NB4 (cell line): ENCODE measurements at regions not wholly inside any gene's neighbourhood (a gene's known extent, or its start where the extent isn't known, plus 50 kb on each side); places are given as distances from the start of the nearest gene placed in this dataset.

Experiments used
- MYC ChIP-seq: IDR thresholded peaks from 2 replicates; pipeline ENCODE4 v1.6.1; 2011; ENCODE audit warnings: low read depth, low read length
- POLR2A ChIP-seq: IDR thresholded peaks from 2 replicates; pipeline ENCODE4 v1.6.1; 2011; ENCODE audit warnings: mild to moderate bottlenecking; ENCODE audit not compliant: insufficient read length; ENCODE audit errors: extremely low read depth
- TF ChIP-seq, protein P1 (sequence below): IDR thresholded peaks from one replicate; pipeline ENCODE4 v1.5.1; 2012; ENCODE audit warnings: low read depth, low read length

DNA sequence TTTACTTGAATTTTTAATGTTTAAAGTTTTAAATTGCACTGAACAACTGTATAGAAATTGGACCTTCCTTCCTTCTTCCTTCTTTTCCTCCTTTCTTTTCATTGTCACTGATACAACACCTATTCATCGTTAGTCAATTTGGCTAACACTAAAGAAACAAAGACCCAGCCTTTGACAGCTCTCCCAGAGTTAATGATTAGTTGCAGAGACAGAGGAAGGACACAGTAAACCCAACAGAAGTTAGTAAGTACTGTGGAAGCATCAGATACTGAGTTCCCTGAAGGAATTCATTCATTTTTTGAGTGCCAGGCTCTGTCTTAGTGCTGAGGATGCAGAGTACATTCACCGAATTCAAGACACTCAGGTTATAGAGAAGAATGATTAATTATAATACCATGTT lies 77.9 kb upstream of the RAB27B start:
- TF ChIP-seq, protein P1, sequence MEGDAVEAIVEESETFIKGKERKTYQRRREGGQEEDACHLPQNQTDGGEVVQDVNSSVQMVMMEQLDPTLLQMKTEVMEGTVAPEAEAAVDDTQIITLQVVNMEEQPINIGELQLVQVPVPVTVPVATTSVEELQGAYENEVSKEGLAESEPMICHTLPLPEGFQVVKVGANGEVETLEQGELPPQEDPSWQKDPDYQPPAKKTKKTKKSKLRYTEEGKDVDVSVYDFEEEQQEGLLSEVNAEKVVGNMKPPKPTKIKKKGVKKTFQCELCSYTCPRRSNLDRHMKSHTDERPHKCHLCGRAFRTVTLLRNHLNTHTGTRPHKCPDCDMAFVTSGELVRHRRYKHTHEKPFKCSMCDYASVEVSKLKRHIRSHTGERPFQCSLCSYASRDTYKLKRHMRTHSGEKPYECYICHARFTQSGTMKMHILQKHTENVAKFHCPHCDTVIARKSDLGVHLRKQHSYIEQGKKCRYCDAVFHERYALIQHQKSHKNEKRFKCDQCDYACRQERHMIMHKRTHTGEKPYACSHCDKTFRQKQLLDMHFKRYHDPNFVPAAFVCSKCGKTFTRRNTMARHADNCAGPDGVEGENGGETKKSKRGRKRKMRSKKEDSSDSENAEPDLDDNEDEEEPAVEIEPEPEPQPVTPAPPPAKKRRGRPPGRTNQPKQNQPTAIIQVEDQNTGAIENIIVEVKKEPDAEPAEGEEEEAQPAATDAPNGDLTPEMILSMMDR = no peak
- no peak for TF ChIP-seq POLR2A
- TF ChIP-seq MYC = no peak
